IPS-20b (cell line): ENCODE measurements at regions not wholly inside any gene's neighbourhood (a gene's known extent, or its start where the extent isn't known, plus 50 kb on each side); places are given as distances from the start of the nearest gene placed in this dataset.

Experiments used
- H3K27ac ChIP-seq: one replicate; pipeline ENCODE4 v1.5.1; 2013; ENCODE audit warnings: low read length
- H3K27me3 ChIP-seq: 2 replicates; pipeline ENCODE4 v1.6.1; 2013; ENCODE audit warnings: mild to moderate bottlenecking, low read length, inconsistent platforms; ENCODE audit not compliant: insufficient read depth
- H3K36me3 ChIP-seq: 2 replicates; pipeline ENCODE4 v1.6.1; 2013; ENCODE audit warnings: low read depth, mild to moderate bottlenecking, inconsistent platforms, low read length, moderate library complexity; ENCODE audit not compliant: insufficient read depth
- H3K4me1 ChIP-seq: 2 replicates; pipeline ENCODE4 v1.6.1; 2013; ENCODE audit warnings: mild to moderate bottlenecking, control low read depth, inconsistent platforms, low read length, moderate library complexity; ENCODE audit not compliant: insufficient read depth
- H3K4me3 ChIP-seq: 2 replicates; pipeline ENCODE4 v1.5.1; 2013; ENCODE audit warnings: mild to moderate bottlenecking, low read length, inconsistent platforms
- H3K9ac ChIP-seq: 2 replicates; pipeline ENCODE4 v1.6.1; 2013; ENCODE audit warnings: low read depth, mild to moderate bottlenecking, inconsistent platforms, low read length, moderate library complexity
- H3K9me3 ChIP-seq: 2 replicates; pipeline ENCODE4 v1.6.1; 2013; ENCODE audit warnings: mild to moderate bottlenecking, low read depth, low read length, inconsistent platforms; ENCODE audit not compliant: insufficient read depth

DNA sequence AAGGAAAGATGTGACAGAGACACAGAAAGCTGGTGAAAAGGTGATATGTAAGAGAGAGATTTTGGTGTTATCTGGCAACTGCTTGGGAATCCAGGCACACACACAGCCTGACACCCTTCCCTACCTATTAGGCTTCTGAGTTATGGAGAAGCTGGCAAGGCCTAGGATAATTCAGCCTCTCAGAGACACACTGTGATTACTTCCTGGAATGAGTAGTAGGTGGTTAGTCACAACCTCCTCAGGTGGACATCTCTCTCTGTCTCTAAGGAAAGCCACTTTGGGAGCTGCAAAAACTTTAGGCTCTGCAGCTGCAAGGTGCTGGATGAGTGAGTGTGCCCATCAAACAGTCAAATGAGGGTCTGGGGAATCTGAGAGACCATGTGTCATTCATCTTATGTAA is 201.9 kb downstream of the PDCD6IP start:
- Histone ChIP-seq H3K27me3 (no peaks in the 10 kb centered on the region), H3K4me1 (no peaks in the 10 kb centered on the region), H3K4me3 (no peak overlapping the region), H3K9ac (no peak overlapping the region), H3K27ac (no peak overlapping the region), H3K9me3 (peaks cover 14% of the 10 kb centered on the region), H3K36me3 (no peaks in the 10 kb centered on the region)

DNA sequence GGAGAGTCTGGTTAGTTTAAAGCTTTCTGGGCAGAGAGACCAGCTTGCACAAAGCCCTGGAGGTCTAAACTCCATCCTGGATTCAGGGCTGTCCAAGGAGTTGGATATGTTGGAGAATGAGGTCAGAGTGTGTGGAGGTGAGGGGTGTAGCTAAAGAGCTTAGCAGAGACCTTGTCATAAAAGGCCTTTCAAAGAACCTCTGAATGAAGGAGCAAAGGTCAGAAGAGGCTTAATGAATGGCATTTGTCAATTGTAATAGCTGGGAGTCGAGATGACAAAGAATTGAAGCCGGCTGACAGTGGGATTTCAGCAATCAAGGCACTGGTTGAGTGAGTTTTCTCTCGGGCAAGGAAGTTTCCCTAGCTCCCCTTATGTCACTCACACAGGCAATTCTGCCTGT is 202.6 kb downstream of the PDCD6IP start:
- no peak overlapping the region for H3K9ac ChIP-seq
- no peaks in the 10 kb centered on the region for H3K27me3 ChIP-seq
- H3K4me1 ChIP-seq = no peaks in the 10 kb centered on the region
- H3K27ac ChIP-seq = no peak overlapping the region
- peaks cover 7% of the 10 kb centered on the region for H3K9me3 ChIP-seq
- H3K4me3 ChIP-seq = no peak overlapping the region
- no peaks in the 10 kb centered on the region for H3K36me3 ChIP-seq

DNA sequence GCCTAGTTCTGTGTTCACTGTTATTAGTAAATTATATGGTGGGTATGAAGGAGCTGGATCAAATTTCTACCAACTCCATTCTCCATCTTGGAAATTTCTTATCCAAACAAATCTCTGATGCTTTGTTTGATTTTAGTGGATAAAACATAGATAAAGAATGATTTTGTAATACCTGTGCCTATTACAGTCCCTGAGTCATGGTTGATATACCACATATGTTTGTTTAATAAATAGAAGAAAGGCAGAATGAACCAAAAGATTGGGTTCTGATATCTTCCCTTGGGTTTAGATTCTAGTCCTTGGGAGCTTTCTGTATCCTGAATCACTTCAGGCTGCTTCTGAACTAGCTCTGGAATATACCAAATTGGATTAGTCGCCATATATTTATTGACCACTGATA is 203.6 kb downstream of the PDCD6IP start:
- H3K4me3 ChIP-seq = no peak overlapping the region
- H3K4me1 ChIP-seq = no peaks in the 10 kb centered on the region
- H3K9ac ChIP-seq = no peak overlapping the region
- H3K36me3 ChIP-seq = no peaks in the 10 kb centered on the region
- H3K27ac ChIP-seq = no peak overlapping the region
- H3K9me3 ChIP-seq = 0 out of 2 replicates have a peak, but pooled peaks cover under 1% of the 10 kb centered on the region
- no peaks in the 10 kb centered on the region for H3K27me3 ChIP-seq

DNA sequence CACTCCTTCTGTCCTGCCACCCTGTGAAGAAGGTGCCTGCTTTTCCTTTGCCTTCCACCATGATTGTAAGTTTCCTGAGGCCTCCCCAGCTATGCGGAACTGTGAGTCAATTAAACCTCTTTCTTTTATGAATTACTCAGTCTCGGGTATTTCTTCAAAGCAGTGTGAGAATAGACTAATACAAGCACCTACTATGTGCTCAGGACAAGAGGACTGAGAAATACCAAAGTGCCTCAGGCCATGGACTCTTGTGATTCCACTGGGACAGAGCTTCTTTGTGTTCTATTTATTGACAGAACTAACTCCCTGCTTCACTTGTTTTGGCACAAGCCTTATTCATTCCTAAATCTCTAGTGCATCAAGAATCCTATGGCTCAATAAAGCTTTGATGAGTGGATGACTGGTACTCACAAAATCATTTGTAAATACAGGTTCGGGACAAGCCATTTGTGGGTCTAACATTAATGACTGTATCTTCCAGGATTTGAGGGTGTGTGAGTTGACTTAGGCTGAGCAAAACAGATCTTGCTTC is 204.2 kb downstream of the PDCD6IP start:
- no peaks in the 10 kb centered on the region for H3K4me1 ChIP-seq
- H3K27ac ChIP-seq = no peak overlapping the region
- H3K36me3 ChIP-seq = no peaks in the 10 kb centered on the region

DNA sequence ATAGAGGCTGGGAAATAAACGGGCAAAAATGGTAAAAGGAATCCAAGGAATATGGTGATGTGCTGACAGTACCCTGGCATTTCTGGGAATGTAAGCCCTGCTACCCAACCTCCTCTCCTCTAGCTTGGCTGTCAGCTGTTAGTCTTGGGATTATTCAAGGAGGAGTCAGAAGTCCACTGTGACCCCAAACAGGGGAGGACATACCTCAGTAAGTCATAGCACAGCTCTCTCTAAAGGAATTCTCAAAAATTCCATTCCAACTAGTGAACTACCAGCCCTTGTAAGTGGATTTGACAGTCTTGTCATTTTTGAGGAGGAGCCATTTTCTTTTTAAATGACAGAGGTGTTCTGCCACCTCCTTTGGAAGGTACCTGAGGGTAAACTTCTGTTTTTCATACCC is 207.5 kb downstream of the PDCD6IP start:
- no peaks in the 10 kb centered on the region for H3K27me3 ChIP-seq
- no peak overlapping the region for H3K4me3 ChIP-seq
- H3K9me3 ChIP-seq = no peaks in the 10 kb centered on the region
- H3K4me1 ChIP-seq = peaks cover 18% of the 10 kb centered on the region
- no peaks in the 10 kb centered on the region for H3K36me3 ChIP-seq
- no peak overlapping the region for H3K9ac ChIP-seq
- H3K27ac ChIP-seq = no peak overlapping the region

More for the DNA sequence above, 204.2 kb downstream of the PDCD6IP start:
- no peaks in the 10 kb centered on the region for H3K27me3 ChIP-seq
- H3K9me3 ChIP-seq = no peaks in the 10 kb centered on the region
- H3K9ac ChIP-seq = no peak overlapping the region
- no peak overlapping the region for H3K4me3 ChIP-seq

DNA sequence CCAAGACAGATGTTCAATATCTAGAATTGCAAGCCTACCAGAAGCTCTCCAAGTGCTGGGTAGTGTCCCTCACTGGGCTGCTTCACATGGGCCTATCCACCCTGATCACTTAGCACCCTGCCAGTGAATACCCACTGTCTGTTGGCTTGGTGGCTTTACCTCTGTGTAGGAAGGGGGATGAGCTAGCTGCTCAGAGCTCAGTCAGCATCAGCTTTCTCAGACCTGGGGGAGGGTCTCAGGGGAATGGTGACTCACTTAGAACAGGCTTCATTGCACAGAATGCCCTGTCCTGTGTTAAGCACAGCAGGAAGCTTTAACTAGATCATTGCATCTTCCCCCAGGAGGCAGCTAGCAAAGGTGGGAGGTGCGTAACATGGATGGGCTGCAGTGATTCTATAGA is 209.8 kb downstream of the PDCD6IP start:
- Histone ChIP-seq H3K4me3 (no peak overlapping the region), H3K4me1 (peaks cover 18% of the 10 kb centered on the region), H3K27ac (no peak overlapping the region), H3K9ac (no peak overlapping the region), H3K36me3 (no peaks in the 10 kb centered on the region), H3K9me3 (no peaks in the 10 kb centered on the region), H3K27me3 (no peaks in the 10 kb centered on the region)

DNA sequence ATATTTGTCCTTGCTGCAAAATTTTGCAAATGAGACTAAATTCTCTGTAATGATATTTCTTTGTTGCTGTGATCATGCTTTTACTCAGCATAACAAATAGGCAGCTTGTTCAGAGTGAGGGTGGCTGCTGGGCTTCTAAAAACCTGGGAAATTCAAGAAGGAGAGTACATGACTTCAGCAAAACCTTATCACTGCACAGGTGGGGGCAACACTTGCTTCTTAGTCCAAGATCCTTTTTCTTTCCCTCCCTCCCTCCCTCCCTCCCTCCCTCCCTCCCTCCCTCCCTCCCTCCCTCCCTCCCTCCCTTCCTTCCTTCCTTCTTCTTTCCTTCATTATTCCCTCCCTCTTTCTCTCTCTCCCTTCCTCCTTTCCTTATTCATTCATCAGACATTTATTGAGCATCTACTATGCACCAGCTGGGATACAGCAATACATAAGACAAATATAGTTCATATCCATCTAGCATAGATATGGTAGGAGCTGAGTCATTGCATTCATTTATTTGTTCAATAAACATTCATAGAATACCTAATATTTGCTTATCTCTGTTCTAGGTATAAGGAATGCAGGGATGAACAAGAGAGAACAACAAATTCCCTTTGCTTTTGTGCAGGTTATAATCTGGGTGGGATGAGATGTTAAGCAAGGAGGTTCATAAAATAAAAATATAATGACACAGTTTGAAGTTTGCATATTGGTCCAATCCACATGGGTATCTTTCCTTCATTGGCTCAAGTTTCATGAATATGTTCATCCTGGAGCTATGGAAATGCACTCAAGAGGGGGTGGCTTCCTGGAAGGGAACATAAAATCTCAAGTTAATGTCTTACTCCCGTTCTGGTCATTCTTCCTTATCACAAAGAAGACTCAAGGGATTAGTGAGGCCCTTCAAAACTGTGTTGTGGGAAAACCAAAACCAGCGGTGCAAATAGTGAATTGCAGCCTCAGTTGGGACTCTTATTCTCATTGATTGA is 210.7 kb downstream of the PDCD6IP start:
- Histone ChIP-seq H3K9me3 (no peaks in the 10 kb centered on the region), H3K4me3 (no peak overlapping the region), H3K4me1 (peaks cover 18% of the 10 kb centered on the region), H3K9ac (no peak overlapping the region), H3K27me3 (no peaks in the 10 kb centered on the region), H3K27ac (no peak overlapping the region), H3K36me3 (no peaks in the 10 kb centered on the region)

DNA sequence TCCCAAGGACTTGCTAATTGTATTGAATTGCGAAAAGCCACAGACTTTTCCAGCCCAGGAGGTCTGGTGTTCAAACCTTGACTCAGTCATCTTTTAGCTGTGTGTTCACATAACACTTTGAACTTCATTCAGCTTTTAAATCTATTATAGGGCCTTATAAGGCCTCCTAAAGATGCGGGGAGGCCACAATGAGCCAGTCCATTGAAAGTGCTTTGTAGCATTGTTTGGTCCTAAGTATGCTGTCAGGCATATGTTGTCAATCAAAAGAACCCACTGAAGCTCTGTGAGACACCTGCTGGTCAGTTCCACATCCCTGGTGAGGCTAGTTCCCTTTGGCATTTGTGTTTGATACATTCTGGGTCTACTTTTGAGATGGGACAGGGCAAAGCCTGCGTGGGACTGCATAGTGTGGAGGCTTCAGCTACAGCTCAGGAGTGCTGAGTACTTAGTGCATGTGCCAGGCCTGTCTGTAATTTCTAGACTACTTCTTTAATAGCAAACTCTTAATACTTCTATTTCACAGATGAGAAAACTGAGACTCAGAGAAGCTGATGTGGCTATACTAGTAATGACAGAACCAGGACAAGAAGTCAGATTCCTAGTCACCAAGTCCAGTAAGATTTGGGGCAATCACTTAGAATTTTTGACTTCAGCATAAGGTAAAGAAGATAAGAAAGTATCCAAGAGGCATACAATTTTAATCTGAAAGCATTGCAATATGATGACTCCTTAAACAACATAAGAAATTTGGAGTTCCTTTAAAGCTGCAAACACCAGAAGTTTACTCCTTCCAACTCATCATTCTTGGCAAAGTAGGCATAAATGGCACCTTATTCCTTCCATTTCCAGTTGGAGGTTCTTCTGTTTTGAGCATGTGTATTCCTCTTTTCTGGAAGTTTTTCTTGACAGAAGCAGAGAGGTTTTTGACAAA is 213.0 kb downstream of the PDCD6IP start:
- peaks cover 22% of the 10 kb centered on the region for H3K4me1 ChIP-seq
- H3K9me3 ChIP-seq = no peaks in the 10 kb centered on the region
- H3K27me3 ChIP-seq = no peaks in the 10 kb centered on the region
- H3K36me3 ChIP-seq = no peaks in the 10 kb centered on the region
- no peak overlapping the region for H3K4me3 ChIP-seq
- H3K27ac ChIP-seq = no peak overlapping the region
- no peak overlapping the region for H3K9ac ChIP-seq

DNA sequence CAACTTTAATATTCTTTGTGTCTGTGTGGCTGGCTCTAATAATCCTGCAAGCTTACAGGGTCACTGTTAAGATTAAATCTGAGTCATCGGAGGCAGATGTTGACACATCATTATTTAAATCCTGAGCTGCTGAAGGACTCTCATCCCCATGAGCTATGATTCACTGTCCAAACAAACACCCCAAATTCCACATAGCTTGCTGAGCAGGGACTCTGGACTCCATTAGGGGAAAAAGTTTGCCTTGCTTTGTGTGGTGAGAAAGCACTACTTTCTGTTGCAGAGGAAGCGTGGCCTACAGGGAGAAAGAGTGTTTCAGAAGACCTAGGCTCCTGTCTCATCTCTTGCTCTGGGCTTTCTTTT is 213.7 kb downstream of the PDCD6IP start:
- Histone ChIP-seq H3K27ac (no peak overlapping the region), H3K9ac (no peak overlapping the region), H3K4me3 (no peak overlapping the region), H3K27me3 (no peaks in the 10 kb centered on the region), H3K9me3 (no peaks in the 10 kb centered on the region), H3K36me3 (no peaks in the 10 kb centered on the region), H3K4me1 (peaks cover 22% of the 10 kb centered on the region)

DNA sequence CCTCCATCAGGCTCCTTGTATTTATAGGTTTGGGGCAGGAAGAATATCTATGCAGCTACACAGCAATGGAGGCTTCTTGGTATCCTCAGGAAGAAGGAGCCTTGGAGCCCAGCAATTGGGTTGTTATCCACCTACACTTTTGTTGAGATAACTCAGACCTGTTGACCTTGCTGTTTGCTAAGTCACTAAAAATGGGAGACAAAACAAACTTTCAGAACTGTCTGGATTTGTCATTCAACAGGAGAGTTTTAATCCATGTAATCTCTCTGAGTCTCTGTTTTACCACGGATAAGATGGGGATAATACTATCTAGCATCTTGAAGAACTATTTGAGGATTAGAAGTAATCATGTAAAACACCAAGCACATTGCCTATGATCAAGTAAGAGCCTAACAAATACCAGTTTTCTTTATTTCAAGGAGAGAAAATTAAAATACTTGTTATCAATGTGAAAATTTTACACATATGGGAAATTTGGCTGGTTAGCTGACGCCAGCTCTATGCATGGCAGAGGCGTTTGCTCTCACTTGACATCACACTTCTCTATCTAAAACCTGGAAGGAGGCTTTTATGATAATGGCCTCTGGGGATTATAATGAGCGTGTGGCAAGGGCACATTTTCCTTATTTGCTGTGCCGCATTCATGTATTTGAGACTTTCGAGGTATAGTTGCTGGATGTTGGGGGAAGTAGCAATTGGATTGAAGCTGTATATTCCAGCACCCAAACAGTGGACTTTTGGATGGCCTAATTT is 215.6 kb downstream of the PDCD6IP start:
- H3K4me3 ChIP-seq = no peak overlapping the region
- no peaks in the 10 kb centered on the region for H3K36me3 ChIP-seq
- peaks cover 12% of the 10 kb centered on the region for H3K4me1 ChIP-seq
- no peaks in the 10 kb centered on the region for H3K27me3 ChIP-seq
- H3K9ac ChIP-seq = no peak overlapping the region
- no peaks in the 10 kb centered on the region for H3K9me3 ChIP-seq
- no peak overlapping the region for H3K27ac ChIP-seq
